K562 (cell line): ENCODE measurements at regions not wholly inside any gene's neighbourhood (a gene's known extent, or its start where the extent isn't known, plus 50 kb on each side); places are given as distances from the start of the nearest gene placed in this dataset.

Experiments used
- ATAC-seq: fragments of 200-7000 bp; cut with Tn5 transposase; 3 replicates; pipeline ENCODE4 v1.9.1; 2020; ENCODE audit warnings: moderate library complexity
- BruUV-seq: library from RNA; stranded (reverse); fragments of 400-500 nt; replicated peaks from 2 replicates; lab custom pipeline; 2021; lab: Mats Ljungman, UMichigan
- CTCF ChIA-PET: fragments of 300-600 bp; formaldehyde crosslinking; extraction: SDS; loops from one replicate; lab custom pipeline; 2021; ENCODE audit warnings: low intra/inter-chr PET ratio; lab: Yijun Ruan, JAX
- POLR2A ChIA-PET: fragments of 300-600, 350-650 bp; sonication (Branson Sonifier 250); formaldehyde crosslinking; extraction: SDS; loops from one replicate; lab custom pipeline; 2021; ENCODE audit warnings: antibody characterized with exemption, inconsistent platforms; lab: Yijun Ruan, JAX
- DNase-seq, 4 experiments: peaks; one replicate each; pipeline versions ENCODE4 v3.0.0 to v3.0.0-alpha.2; 2011 to 2018; ENCODE audit warnings: low spot score in 3 of 4, mixed read lengths in 3 of 4; ENCODE audit errors: extremely low read depth in 1 of 4
- FAIRE-seq: peaks from 2 replicates; lab custom pipeline; 2011; peaks lifted over from hg19 to GRCh38; lab: Jason Lieb, UNC
- H2AFZ ChIP-seq: 2 replicates; pipeline ENCODE4 v1.6.0; 2011; ENCODE audit warnings: low read depth, low read length, control low read depth, inconsistent platforms
- H3K27ac ChIP-seq: fragments of 200-600 bp; 3 replicates; pipeline ENCODE4 v1.8.0; 2011; ENCODE audit warnings: low read depth, mild to moderate bottlenecking, control low read depth, inconsistent platforms, low read length, moderate library complexity, mixed read lengths; ENCODE audit errors: extremely low read depth
- H3K27me3 ChIP-seq, 2 experiments: fragments of 300-600 bp in 1 of 2; 2 replicates in 1 of 2; 3 replicates in 1 of 2; pipeline versions ENCODE4 v1.6.0 to v1.8.0; 2011; ENCODE audit warnings: inconsistent platforms in 2 of 2, low read length in 2 of 2, mild to moderate bottlenecking in 1 of 2, mixed read lengths in 1 of 2, moderate library complexity in 1 of 2; ENCODE audit not compliant: control insufficient read depth in 2 of 2, insufficient read depth in 2 of 2
- H3K36me3 ChIP-seq: fragments of 300-600 bp; 3 replicates; pipeline ENCODE4 v1.8.0; 2011; ENCODE audit warnings: mild to moderate bottlenecking, low read length, inconsistent platforms; ENCODE audit not compliant: control insufficient read depth, insufficient read depth
- H3K4me1 ChIP-seq, 2 experiments: fragments of 200-600 bp in 1 of 2; replicated peaks in 1 of 2; 2 replicates in 1 of 2; 3 replicates in 1 of 2; pipeline versions ENCODE4 v1.5.1 to v1.8.0; 2011; ENCODE audit warnings: inconsistent platforms in 2 of 2, low read length in 2 of 2, mild to moderate bottlenecking in 1 of 2, mixed read lengths in 1 of 2, moderate library complexity in 1 of 2; ENCODE audit not compliant: control insufficient read depth in 2 of 2, insufficient read depth in 2 of 2
- H3K4me2 ChIP-seq: 2 replicates; pipeline ENCODE4 v1.6.1; 2011; ENCODE audit warnings: low read length, control low read depth, inconsistent platforms, mixed read lengths; ENCODE audit not compliant: insufficient read depth
- H3K4me3 ChIP-seq: fragments of 200-600 bp; sonication (generic), shearing (Covaris generic); 2 replicates; pipeline ENCODE4 v1.5.1; 2016; ENCODE audit warnings: control low read depth, inconsistent platforms
- H3K79me2 ChIP-seq: fragments of 200-600 bp; 3 replicates; pipeline ENCODE4 v1.8.0; 2011; ENCODE audit warnings: low read length, inconsistent platforms; ENCODE audit not compliant: control insufficient read depth, insufficient read depth
- H3K9ac ChIP-seq, 2 experiments: 2 replicates each; pipeline versions ENCODE4 v1.6.0 to v1.6.1; 2011; ENCODE audit warnings: low read depth in 2 of 2, low read length in 2 of 2, control low read depth in 1 of 2, inconsistent platforms in 1 of 2, mild to moderate bottlenecking in 1 of 2, mixed read lengths in 1 of 2; ENCODE audit not compliant: insufficient read depth in 1 of 2
- H3K9me1 ChIP-seq: one replicate; pipeline ENCODE4 v1.6.0; 2011; ENCODE audit warnings: inconsistent platforms, mild to moderate bottlenecking, low read length, moderate library complexity; ENCODE audit not compliant: control insufficient read depth, insufficient read depth
- H3K9me3 ChIP-seq: replicated peaks from 2 replicates; pipeline ENCODE4 v1.5.1; 2011; ENCODE audit warnings: low read depth, low read length, inconsistent platforms; ENCODE audit not compliant: control insufficient read depth, insufficient read depth
- H4K20me1 ChIP-seq: replicated peaks from 2 replicates; pipeline ENCODE4 v1.6.1; 2011; ENCODE audit warnings: low read length, inconsistent platforms, mixed read lengths; ENCODE audit not compliant: control insufficient read depth, insufficient read depth
- ATF7 ChIP-seq: fragments of 450-650 bp; IDR thresholded peaks from 2 replicates; pipeline ENCODE4 v1.7.1; 2014; ENCODE audit warnings: mild to moderate bottlenecking, moderate library complexity
- DDX20 ChIP-seq: fragments of 450-650 bp; IDR thresholded peaks from 2 replicates; pipeline ENCODE4 v1.6.1; 2016; ENCODE audit warnings: missing genetic modification characterization, low read depth, mild to moderate bottlenecking, missing compliant biosample characterization, moderate library complexity
- POLR2A ChIP-seq: fragments of 450-650 bp; conservative IDR thresholded peaks from 2 replicates; pipeline ENCODE4 v1.6.1; 2016
- PTBP1 ChIP-seq: fragments of 200-400 bp; formaldehyde crosslinking; IDR thresholded peaks from 2 replicates; pipeline ENCODE4 v1.6.1; 2017; ENCODE audit warnings: low read depth, low read length
- RBBP5 ChIP-seq: fragments of 200-600 bp; sonication (generic); IDR thresholded peaks from 2 replicates; pipeline ENCODE4 v1.6.1; 2012; ENCODE audit warnings: borderline replicate concordance, mild to moderate bottlenecking, low read length, control low read depth, inconsistent platforms; ENCODE audit not compliant: insufficient read depth, poor library complexity, severe bottlenecking
- SIN3B ChIP-seq: fragments of 450-650 bp; IDR thresholded peaks from 2 replicates; pipeline ENCODE4 v1.6.1; 2017; ENCODE audit warnings: low read depth, mild to moderate bottlenecking, moderate library complexity
- ZEB2 ChIP-seq: fragments of 450-650 bp; IDR thresholded peaks from 2 replicates; pipeline ENCODE4 v1.6.1; 2016
- ZNF175 ChIP-seq: fragments of 200-800 bp; sonication (Bioruptor generic); IDR thresholded peaks from 2 replicates; pipeline ENCODE4 v1.6.1; 2016; ENCODE audit warnings: low read depth, mild to moderate bottlenecking, missing genetic modification characterization, missing compliant biosample characterization
- ZNF239 ChIP-seq: fragments of 250-450 bp; sonication (Bioruptor Pico); IDR thresholded peaks from 2 replicates; pipeline ENCODE4 v1.4.0; 2020; ENCODE audit warnings: mild to moderate bottlenecking
- ZNF507 ChIP-seq: conservative IDR thresholded peaks from 2 replicates; pipeline ENCODE4 v1.6.1; 2017; ENCODE audit warnings: missing genetic modification characterization, missing compliant biosample characterization
- WGBS: fragments of 100-300 bp; shearing (Covaris generic); methylation state at CpG from one replicate; pipeline ENCODE4 v1.1.6; 2016; ENCODE audit warnings: low coverage, mixed read lengths; ENCODE audit not compliant: insufficient coverage; ENCODE audit errors: missing lambda C conversion rate; 5-methylcytosine and 5-hydroxymethylcytosine counted together
- in situ Hi-C: fragments of 300-500 bp; cut with MboI; formaldehyde crosslinking; loops from 4 replicates; pipeline ENCODE4 v1.15.0; 2018; ENCODE audit warnings: inconsistent platforms, mixed read lengths
- intact Hi-C: fragments of 100-400 bp; cut with micrococcal nuclease; formaldehyde crosslinking; loops from 2 replicates; pipeline ENCODE4 v1.14.2; 2022
- TF ChIP-seq, protein P1 (sequence below): sonication (generic); formaldehyde crosslinking; IDR thresholded peaks from 2 replicates; pipeline ENCODE4 v1.8.1; 2023; ENCODE audit warnings: missing genetic modification reagents, mild to moderate bottlenecking, borderline replicate concordance
- TF ChIP-seq, protein P2 (sequence below): fragments of 450-650 bp; formaldehyde crosslinking; IDR thresholded peaks from 2 replicates; pipeline ENCODE4 v1.4.0; 2020; ENCODE audit warnings: mild to moderate bottlenecking, moderate library complexity
- TF ChIP-seq, protein P3 (sequence below), 2 experiments: fragments of 450-650 bp; IDR thresholded peaks; 2 replicates each; pipeline ENCODE4 v1.6.1; 2018; ENCODE audit warnings: mild to moderate bottlenecking in 2 of 2, low read depth in 1 of 2; ENCODE audit not compliant: partially characterized antibody in 2 of 2

DNA sequence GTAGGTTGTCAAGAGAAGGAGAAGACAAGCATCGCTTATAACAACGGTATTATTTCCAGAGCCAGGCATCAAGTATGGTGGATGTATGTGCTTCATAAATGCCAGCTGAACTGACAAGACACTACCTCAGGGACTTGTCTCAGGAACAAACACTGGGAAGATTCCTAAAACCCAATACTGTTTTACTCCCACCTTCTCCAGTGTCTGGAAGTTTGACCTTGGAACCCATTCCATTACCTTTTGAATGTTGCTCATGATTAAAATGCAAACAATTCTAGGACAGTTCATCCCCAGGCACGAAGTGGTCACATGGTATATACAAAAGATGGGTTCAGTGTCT is 300.1 kb downstream of the ADGB start:
- DNase-seq (no peak), ATAC-seq (no peak), FAIRE-seq (no peak)
- H4K20me1 ChIP-seq, result no peaks in the 10 kb centered on the region
- BruUV-seq, result no TSS peak
- ChIA-PET POLR2A (interaction anchor here (0.6 to 1.7 kb wide), 7 partner anchors 12 to 322 kb away, joined by 3 to 6 read pairs (median 3); no protein-coding TSS in a partner anchor), CTCF (no interaction called here)
- peak overlapping the region; percentile 19; the same call in 1 of the 2 replicates for H3K4me2 ChIP-seq
- H3K4me1 ChIP-seq, result peaks cover 17 to 66% of the 10 kb centered on the region in 2 experiments
- H3K9me1 ChIP-seq, result no peaks in the 10 kb centered on the region
- peaks cover 25% of the 10 kb centered on the region for H3K79me2 ChIP-seq
- no peaks in the 10 kb centered on the region for H3K27me3 ChIP-seq
- peak overlapping the region; percentile 65 for H3K27ac ChIP-seq
- H2AFZ ChIP-seq, result peak overlapping the region; percentile 44
- H3K4me3 ChIP-seq, result no peak overlapping the region
- H3K36me3 ChIP-seq, result no peaks in the 10 kb centered on the region
- WGBS, result 32% methylated on average over 3 of the region's 3 CpGs
- in situ Hi-C loops (loop anchor here (25.0 kb wide), 1 partner anchor 313 kb away; the partner anchor contains the start of gene STXBP5), intact Hi-C loops (loop anchor here (1.0 kb wide), 1 partner anchor 23 kb away; no protein-coding TSS in a partner anchor)
- peak overlapping the region in 1 of 2 experiments; percentile 65; a peak in 1 of 4 replicates for H3K9ac ChIP-seq
- H3K9me3 ChIP-seq, result no peaks in the 10 kb centered on the region
- TF ChIP-seq DDX20 (tag) (no peak), PTBP1 (no peak), SIN3B (no peak), ZNF507 (tag) (no peak), ZNF175 (CRISPR knock-in tag) (no peak), ZEB2 (no peak), ZNF239 (peak; percentile 35; the same call in 1 of the 2 replicates), RBBP5 (no peak), ATF7 (no peak), POLR2A (no peak)
- TF ChIP-seq, protein P1, sequence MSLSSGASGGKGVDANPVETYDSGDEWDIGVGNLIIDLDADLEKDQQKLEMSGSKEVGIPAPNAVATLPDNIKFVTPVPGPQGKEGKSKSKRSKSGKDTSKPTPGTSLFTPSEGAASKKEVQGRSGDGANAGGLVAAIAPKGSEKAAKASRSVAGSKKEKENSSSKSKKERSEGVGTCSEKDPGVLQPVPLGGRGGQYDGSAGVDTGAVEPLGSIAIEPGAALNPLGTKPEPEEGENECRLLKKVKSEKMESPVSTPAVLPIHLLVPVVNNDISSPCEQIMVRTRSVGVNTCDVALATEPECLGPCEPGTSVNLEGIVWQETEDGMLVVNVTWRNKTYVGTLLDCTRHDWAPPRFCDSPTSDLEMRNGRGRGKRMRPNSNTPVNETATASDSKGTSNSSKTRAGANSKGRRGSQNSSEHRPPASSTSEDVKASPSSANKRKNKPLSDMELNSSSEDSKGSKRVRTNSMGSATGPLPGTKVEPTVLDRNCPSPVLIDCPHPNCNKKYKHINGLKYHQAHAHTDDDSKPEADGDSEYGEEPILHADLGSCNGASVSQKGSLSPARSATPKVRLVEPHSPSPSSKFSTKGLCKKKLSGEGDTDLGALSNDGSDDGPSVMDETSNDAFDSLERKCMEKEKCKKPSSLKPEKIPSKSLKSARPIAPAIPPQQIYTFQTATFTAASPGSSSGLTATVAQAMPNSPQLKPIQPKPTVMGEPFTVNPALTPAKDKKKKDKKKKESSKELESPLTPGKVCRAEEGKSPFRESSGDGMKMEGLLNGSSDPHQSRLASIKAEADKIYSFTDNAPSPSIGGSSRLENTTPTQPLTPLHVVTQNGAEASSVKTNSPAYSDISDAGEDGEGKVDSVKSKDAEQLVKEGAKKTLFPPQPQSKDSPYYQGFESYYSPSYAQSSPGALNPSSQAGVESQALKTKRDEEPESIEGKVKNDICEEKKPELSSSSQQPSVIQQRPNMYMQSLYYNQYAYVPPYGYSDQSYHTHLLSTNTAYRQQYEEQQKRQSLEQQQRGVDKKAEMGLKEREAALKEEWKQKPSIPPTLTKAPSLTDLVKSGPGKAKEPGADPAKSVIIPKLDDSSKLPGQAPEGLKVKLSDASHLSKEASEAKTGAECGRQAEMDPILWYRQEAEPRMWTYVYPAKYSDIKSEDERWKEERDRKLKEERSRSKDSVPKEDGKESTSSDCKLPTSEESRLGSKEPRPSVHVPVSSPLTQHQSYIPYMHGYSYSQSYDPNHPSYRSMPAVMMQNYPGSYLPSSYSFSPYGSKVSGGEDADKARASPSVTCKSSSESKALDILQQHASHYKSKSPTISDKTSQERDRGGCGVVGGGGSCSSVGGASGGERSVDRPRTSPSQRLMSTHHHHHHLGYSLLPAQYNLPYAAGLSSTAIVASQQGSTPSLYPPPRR (CRISPR knock-in tag), result no peak
- TF ChIP-seq, protein P2, sequence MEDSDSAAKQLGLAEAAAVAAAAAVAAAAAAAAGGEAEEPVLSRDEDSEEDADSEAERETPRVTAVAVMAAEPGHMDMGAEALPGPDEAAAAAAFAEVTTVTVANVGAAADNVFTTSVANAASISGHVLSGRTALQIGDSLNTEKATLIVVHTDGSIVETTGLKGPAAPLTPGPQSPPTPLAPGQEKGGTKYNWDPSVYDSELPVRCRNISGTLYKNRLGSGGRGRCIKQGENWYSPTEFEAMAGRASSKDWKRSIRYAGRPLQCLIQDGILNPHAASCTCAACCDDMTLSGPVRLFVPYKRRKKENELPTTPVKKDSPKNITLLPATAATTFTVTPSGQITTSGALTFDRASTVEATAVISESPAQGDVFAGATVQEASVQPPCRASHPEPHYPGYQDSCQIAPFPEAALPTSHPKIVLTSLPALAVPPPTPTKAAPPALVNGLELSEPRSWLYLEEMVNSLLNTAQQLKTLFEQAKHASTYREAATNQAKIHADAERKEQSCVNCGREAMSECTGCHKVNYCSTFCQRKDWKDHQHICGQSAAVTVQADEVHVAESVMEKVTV, result no peak
- TF ChIP-seq, protein P3, sequence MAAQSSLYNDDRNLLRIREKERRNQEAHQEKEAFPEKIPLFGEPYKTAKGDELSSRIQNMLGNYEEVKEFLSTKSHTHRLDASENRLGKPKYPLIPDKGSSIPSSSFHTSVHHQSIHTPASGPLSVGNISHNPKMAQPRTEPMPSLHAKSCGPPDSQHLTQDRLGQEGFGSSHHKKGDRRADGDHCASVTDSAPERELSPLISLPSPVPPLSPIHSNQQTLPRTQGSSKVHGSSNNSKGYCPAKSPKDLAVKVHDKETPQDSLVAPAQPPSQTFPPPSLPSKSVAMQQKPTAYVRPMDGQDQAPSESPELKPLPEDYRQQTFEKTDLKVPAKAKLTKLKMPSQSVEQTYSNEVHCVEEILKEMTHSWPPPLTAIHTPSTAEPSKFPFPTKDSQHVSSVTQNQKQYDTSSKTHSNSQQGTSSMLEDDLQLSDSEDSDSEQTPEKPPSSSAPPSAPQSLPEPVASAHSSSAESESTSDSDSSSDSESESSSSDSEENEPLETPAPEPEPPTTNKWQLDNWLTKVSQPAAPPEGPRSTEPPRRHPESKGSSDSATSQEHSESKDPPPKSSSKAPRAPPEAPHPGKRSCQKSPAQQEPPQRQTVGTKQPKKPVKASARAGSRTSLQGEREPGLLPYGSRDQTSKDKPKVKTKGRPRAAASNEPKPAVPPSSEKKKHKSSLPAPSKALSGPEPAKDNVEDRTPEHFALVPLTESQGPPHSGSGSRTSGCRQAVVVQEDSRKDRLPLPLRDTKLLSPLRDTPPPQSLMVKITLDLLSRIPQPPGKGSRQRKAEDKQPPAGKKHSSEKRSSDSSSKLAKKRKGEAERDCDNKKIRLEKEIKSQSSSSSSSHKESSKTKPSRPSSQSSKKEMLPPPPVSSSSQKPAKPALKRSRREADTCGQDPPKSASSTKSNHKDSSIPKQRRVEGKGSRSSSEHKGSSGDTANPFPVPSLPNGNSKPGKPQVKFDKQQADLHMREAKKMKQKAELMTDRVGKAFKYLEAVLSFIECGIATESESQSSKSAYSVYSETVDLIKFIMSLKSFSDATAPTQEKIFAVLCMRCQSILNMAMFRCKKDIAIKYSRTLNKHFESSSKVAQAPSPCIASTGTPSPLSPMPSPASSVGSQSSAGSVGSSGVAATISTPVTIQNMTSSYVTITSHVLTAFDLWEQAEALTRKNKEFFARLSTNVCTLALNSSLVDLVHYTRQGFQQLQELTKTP (IDR thresholded peaks at IDR 0.05; ENCODE audit: low read depth in 1 of 2, partially characterized antibody in 2 of 2), result no peak
